Stimulated activated CD4-positive, alpha-beta T cell treated with anti-CD3 and anti-CD28 coated beads, Interleukin-15, amount 100 ng/mL, for 48 hours (primary cell): ENCODE measurements at regions not wholly inside any gene's neighbourhood (a gene's known extent, or its start where the extent isn't known, plus 50 kb on each side); places are given as distances from the start of the nearest gene placed in this dataset.

Source experiments
- DNase-seq, 2 donors: peaks; one replicate each; pipeline ENCODE4 v3.0.0-alpha.2; 2020; ENCODE audit warnings: low read depth in 2 of 2

DNA sequence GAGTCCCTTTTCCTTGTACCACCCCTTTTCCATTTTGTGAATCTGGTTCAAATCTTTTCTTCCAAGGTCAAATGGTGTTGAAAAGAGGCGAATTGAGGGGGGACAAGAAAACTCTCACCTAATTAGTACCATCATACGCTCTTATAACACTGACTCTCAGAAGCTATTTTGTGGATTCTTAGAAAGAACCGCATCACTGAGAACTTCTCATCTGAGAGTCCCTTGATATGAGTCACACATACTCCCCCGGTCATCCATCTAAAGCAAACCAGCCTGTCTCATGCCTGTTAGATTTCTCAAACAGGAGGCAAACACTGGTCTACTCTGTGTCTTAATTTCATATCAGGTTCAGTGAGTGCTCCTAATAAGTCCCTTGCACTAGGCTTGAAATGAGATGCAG, 76.5 kb upstream of the SPRED1 start:
- DNase-seq, result no peak

DNA sequence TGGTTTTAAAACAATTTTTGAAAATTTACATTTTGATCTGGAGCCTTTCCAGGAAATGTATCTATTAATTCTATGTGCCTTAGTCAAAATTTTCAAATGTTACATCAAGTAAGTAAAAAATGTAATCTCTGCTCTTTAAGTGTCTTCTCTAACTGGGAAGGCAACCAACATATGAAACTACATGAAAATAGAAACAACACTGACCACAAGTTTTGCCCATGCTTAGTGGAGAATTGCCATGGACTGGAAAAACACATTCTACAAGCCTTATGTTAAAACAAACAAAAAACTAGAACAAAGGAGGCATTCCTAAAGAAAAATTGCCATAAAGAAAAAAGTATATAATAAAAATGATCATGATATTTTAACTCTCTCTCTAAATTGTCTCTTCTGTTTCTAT, 75.9 kb upstream of the SPRED1 start:
- no peak for DNase-seq

DNA sequence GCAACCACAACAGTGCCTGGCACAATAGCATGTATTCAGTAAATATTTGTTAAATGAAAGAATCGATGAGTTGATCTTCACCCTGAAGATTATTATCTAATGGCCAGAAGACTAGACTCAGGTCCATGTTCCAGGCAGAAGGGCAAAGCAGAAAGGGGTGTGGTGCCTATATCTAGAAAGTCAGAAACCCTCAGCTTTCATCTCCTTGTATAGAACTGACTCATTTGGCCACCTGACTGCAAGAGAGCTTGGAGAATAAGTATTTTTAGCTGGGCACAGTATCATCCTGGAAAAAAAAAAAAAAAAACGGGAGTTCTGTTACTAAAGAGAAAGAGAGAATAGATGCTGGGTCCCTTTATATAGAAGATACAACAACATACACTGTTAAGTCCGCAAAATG, 69.7 kb upstream of the SPRED1 start:
- DNase-seq, result no peak

DNA sequence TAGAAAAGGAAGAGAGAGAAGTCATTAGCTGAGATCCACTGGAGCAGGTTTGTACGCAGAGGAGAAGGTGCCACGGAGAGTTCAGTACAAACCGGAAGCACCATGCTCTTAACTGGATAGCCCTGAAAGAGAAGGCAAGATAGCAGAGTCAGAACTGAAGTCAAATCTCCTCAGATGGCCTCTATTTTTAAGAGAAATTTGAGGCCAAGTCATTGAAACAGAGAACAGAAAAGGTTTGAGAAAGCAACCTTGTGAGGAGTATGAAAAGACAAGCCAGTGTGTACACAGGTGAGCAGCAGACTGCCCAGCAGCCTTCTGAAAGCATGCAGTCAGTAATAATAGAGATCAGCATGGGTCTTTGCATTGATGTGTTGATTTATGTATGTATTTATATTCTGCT, 66.1 kb upstream of the SPRED1 start:
- no peak for DNase-seq

DNA sequence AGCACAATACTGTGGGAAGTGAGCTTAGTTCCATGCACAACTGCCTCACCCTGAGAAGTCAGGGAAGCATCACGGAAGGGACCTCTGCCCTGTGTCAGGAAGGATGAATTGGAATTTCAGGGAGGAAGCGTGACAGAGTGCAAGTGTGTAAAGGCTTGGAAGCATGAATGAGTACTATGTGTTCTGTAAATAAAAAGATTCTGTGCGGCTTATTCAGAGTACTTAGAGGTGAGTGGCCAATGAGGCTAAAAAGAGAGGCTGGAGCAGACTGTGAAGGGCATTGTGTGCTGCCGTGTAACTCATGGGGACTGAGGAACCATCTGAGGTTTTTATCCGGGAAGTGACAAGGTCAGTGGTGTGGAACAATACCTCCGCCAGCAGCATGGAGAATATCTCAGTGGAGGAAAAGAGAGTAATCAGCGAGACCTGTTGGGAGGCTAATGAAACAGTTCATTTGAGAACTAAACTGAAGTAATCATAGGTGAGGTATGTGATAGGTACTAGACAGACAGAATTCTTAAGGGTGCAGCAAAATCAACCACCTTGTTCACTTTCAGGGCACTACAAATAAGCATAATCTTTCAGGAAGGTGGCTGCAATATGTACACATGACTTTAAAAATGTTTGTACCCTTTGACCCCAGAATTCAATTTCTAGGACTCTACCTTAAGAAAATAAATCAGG, 64.9 kb upstream of the SPRED1 start:
- DNase-seq, result no peak

DNA sequence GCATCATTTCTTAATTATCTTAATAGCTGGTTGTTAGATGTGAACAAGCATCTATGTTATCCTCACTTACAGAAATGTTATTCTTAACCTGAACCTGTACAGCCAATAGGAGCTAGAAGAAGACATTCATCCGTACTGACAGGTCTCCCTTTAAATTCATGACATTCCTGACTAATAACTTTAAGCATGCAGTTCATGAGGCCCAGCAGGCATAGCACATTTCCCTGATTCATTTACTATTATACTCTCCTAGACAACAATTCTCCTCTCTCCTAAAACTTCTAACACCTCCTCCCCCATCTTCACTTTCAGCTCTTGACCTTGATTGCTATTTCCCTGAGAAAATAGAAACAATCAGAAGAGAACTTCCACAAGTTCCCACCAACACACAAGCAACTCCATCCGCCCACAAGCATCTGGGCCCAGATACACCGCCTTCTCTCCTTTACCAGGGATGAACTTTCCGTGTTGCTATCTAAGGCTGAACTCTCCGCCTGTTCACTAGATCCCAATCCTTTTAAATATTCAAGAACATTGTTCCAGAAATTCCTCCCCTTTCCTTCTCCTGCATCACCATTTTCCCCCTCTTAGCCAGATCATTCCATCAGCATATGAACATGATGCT, 62.9 kb upstream of the SPRED1 start:
- DNase-seq, result no peak

DNA sequence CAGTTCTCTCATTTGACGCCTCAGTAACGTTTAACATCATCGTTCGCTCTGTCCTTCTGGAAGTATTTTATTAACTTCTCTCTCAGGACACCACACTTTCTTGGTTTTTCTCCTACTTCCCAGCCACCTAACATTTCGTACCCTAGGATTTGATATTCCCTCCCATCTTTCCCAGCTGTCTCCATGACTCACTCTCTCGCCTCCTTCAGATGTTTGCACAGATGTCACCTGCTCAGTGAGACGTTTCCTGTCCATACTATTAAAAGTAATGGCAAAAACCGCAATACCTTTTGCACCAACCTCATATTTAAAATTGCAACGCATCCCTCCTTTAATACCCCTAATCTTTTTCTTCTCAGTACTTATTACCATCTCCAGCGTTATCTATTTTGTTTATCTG, 62.1 kb upstream of the SPRED1 start:
- DNase-seq, result no peak

DNA sequence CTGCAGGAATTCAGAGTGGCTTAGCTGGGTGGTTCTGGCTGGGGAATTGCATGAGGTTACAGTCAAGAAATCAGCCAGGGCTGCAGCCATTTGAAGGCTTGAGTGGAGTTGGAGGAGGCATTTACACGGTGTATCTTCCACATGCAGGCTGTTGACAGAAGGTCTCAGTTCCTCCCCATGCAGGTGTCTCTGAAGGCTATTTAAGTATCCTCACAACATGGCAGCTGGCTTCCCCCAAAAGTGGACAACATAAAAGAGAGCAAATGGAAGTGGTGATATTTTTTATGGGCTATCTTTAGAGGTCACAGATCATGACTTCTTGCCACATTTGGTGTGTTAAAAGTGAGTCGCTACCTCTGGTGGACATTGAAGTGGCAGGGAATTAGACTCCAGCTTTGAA, 60.1 kb upstream of the SPRED1 start:
- no peak for DNase-seq

DNA sequence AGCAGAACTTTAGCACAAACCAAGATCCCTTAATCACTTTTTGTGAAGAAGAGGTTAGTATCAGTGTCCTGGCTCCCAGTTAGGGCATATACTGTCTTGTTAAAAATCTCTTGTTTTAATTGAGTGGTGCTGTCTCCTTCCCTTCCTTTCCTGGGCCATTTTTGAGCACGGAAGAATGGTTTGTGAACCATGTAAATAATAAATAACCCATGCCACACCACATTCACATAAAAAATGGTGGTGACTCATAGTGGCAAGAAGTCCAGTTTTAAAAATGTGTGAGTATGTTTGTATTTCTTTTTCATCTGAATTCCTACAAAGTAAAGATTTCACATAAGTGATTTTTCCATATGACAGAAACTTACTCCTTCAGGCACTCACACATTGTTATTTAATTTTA, 59.1 kb upstream of the SPRED1 start:
- no peak for DNase-seq

DNA sequence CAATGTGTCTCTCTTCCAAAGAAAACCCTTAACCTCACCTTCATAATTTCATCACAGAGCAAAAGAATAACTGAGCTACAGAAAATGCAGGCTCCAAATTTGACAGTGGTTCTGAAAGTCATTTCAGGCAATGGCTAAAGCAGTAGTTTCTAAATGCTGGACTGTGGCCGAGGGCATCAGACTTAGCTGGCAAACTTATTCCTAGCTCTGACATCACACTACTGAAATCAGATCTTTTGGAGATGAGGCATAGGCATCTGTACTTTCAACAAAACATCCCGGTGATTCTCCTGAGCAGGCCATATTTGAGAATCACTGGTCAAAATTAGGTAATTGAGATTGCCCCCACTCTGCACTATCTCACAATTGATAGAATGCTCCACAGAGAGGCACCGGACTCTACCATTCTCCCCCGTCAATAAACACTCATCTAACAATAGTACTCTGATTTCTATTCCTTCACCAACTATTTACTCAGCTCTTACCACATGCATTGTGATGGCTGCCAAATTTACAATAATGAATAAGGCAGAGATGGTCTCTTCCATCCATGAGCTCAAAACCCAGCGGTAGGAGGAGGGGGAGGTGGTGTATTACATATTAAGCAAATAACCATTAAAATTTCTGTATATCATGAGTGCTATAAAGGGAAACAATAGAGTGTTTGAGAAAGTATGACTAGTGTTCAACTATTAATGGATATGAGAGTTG, 57.3 kb upstream of the SPRED1 start:
- DNase-seq, result no peak

DNA sequence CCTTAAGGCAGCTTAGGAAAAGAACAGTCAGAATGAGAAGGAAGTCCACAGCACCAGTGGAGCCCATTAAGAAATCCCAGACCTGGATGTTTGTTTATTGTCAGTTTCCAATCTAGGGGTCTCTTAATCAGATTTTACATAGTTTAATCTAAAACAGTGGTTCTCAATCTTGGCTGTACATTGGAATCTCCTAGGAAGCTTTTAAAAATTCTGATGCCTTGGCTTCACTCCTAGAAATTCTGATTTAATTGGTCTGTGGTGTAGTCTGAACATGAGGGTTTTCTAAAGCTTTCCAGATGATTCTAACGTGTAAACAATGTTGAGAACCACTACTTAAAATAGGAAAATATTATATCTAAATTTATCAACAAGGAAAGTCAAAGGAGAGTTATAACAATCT, 56.6 kb upstream of the SPRED1 start:
- no peak for DNase-seq

DNA sequence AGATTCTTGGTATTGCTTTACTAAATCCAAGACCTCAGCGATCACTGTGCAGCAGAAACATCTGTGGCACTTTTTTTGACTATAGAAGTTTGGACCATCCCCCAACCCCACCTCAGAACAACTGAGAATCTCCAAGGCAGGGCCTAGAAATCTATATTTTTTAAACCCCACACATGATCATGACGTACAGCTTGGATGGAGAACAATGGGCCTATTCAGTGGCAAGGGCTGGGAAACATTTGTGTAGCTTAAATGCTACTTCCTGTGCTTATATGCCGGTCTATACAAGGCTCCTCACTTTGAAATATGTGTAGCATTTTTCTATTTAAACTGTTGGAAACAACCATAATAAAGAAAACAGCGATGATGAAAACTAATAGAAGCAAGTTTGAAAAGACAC, 55.1 kb upstream of the SPRED1 start:
- no peak for DNase-seq

DNA sequence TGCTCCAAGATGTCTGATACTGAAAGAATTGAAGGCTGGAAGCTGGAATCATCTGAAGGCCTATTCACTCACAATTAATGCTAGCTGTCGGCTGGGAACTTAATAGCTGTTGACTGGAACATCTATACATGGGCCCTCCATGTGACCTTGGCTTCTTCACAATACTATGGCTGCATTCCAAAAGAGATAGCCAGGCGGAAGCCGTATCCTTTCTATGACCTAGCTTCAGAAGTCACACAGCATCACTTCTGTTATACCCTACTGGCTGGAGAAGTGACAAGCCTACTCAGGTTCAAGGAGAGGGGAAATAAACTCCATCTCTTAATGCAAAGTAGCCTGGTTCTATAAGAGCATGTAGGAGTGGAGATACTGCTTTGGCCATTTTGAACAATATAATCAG, 50.9 kb upstream of the SPRED1 start:
- DNase-seq, result no peak

DNA sequence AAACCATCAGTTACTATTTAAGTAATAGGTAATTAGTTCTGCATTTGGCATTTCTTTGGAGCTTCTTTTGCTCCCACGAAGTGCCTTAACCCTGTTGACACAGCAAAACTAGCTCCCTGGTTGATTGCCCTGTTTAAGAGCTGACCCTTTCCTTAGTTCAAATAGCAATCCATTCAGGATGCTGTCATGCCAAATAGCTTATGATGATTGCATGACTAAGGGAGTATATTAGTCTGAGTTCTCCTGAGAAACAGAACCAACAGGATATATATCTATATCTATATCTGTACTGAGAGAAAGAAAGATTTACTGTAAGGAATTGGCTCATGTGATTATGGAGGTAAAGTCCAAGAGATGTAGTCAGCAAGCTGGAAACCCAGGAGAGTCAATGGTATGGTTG, 50.3 kb upstream of the SPRED1 start:
- DNase-seq, result no peak
